ENCODE measurements at regions not wholly inside any gene's neighbourhood (a gene's known extent, or its start where the extent isn't known, plus 50 kb on each side); places are given as distances from the start of the nearest gene placed in this dataset.
"Not testable (repeated sequence)": the region's sequence is repeated elsewhere in the genome, so short reads cannot be mapped to it uniquely, and the experiment has no call there.

DNA sequence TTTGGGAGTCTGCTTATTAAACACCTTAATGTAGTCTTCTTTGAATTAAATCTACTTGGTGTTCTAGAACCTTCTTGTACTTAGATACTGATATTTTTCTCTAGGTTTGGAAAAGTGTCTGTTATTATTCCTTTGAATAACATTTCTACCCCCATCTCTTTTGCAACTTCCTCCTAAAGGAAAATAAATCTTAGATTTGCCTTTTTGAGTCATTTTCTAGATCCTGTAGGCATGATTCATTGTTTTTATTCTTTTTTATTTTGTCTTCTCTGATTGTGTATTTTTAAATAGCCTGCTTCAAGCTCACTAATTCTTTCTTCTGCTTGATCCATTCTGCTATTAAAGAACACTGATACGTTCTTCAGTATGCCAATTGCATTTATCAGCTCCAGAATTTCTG, 155.9 kb upstream of the NEGR1 start:
- Mint-ChIP-seq H3K4me1 (ENCODE audit: low read depth) (no peaks in the 10 kb centered on the region), H3K27me3 (no peaks in the 10 kb centered on the region), H3K27ac (no peak overlapping the region), H3K4me3 (no peak overlapping the region), H3K36me3 (ENCODE audit: low read depth) (no peaks in the 10 kb centered on the region), H3K9me3 (peaks cover 4% of the 10 kb centered on the region)

DNA sequence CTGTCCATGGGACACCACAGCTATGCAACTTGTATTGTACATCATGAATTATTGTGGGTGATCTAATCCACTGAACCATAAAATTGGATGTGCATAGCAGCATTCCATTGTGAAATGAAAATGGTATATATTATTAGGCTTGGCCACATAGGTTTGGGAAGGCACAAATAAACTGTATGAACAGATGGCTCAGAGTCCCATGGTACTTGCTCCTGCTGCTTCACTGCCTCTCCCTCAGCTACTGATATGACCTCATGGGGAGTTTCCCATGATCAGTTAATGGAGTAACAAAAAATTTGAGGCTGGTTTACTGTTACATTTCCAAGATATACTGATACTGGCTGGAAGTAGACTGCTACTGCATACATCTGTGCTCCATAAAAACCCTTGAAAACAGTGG, 152.7 kb upstream of the NEGR1 start:
- H3K27me3 Mint-ChIP-seq = no peaks in the 10 kb centered on the region
- H3K4me3 Mint-ChIP-seq = no peak overlapping the region
- H3K9me3 Mint-ChIP-seq = peaks cover 4% of the 10 kb centered on the region
- H3K4me1 Mint-ChIP-seq (ENCODE audit: low read depth) = no peaks in the 10 kb centered on the region
- H3K27ac Mint-ChIP-seq = no peak overlapping the region
- no peaks in the 10 kb centered on the region for H3K36me3 Mint-ChIP-seq (ENCODE audit: low read depth)

DNA sequence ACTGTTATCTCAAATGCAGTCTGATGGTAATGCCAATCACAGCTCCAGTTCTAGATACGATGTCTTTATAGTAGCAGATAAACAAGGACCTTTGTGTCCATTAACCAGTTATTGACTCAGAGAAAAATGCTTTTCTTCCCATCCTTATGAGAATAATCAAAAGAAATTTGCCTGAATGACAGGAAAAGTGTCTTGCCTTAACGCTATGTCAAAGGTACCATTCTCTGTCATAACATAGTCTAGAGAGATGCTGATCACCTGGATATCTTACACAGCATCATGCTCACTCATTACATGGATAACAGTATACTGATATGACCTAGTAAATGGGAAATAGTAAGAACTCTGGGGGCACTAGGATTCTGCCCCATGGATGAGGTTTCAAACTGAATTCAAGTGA, 151.7 kb upstream of the NEGR1 start:
- no peak overlapping the region for H3K27ac Mint-ChIP-seq

DNA sequence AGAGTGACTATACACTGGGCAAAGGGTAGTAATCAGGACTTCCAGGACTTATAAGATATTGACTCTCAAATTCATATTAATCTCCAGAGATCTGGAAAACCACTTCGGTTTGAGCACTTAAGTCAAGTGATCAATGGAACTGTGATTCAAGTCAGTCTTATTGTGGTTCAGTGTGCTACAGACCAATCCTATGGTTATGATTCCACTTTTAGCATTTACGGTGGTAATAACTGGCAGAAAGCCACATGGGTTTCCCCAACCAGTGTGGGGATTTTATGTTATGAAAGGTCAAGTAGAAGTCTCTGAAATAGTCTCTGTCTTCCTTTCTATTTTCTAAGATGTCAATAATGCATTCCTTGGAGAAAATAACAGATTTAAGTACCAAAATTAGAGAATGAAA, 151.3 kb upstream of the NEGR1 start:
- H3K4me3 Mint-ChIP-seq = no peak overlapping the region
- H3K36me3 Mint-ChIP-seq (ENCODE audit: low read depth) = no peaks in the 10 kb centered on the region
- H3K4me1 Mint-ChIP-seq (ENCODE audit: low read depth) = no peaks in the 10 kb centered on the region
- H3K27me3 Mint-ChIP-seq = no peaks in the 10 kb centered on the region
- no peak overlapping the region for H3K27ac Mint-ChIP-seq
- peaks cover 7% of the 10 kb centered on the region for H3K9me3 Mint-ChIP-seq

More for the DNA sequence above, 151.7 kb upstream of the NEGR1 start:
- H3K36me3 Mint-ChIP-seq (ENCODE audit: low read depth) = no peaks in the 10 kb centered on the region
- H3K27me3 Mint-ChIP-seq = no peaks in the 10 kb centered on the region
- H3K4me1 Mint-ChIP-seq (ENCODE audit: low read depth) = no peaks in the 10 kb centered on the region
- no peak overlapping the region for H3K4me3 Mint-ChIP-seq
- H3K9me3 Mint-ChIP-seq = peaks cover 5% of the 10 kb centered on the region

DNA sequence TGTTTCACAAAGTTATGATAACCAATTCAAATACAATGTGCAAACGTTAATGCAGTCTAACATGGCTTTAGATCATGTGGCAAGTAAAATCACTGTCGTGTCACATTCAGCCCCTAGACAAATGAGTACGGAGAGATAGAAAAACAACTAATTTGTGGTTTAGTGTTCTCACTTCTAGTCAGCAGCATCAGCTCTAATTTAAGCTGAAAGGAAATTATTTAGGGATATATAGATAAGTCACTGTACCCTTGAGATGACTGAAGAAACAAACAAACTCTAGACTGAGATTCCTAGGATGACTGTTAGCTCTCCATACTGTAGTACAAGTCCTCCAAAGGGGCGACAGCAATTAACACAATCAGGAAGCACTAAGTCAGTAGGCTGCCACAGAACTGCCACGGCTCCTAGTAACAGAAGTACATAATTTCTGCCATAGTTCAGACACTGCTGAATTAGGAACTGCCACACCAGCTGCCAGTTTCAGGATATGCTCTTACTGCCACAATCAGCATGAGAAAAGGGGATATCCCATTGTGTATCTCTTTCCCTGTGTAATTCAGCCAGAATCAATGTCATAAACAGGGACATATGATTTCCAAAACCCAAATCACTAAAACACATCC, 150.4 kb upstream of the NEGR1 start:
- Mint-ChIP-seq H3K9me3 (peaks cover 12% of the 10 kb centered on the region), H3K27me3 (no peaks in the 10 kb centered on the region), H3K27ac (no peak overlapping the region), H3K4me1 (ENCODE audit: low read depth) (no peaks in the 10 kb centered on the region), H3K4me3 (no peak overlapping the region), H3K36me3 (ENCODE audit: low read depth) (no peaks in the 10 kb centered on the region)

DNA sequence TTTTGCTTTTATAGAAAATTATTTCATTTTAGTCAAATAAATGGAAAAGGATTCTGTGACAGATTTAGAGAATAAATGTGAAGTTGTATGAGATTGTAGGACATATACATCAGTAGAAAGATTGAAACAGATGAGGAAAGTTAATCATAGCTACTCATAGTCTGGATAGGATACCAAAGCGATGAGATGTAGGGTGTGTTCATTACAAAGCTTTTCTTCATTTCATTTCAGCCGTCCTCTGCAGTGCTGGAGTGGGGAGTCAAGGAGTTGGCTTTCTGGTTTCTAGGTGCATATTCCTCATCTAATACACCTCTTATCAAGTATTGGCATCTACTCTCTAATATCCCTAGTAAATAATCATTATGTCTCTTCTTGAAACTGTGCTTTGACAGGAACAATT, 149.5 kb upstream of the NEGR1 start:
- Mint-ChIP-seq H3K27me3 (no peaks in the 10 kb centered on the region), H3K27ac (no peak overlapping the region), H3K9me3 (peaks cover 15% of the 10 kb centered on the region), H3K4me3 (no peak overlapping the region), H3K36me3 (ENCODE audit: low read depth) (no peaks in the 10 kb centered on the region), H3K4me1 (ENCODE audit: low read depth) (no peaks in the 10 kb centered on the region)

DNA sequence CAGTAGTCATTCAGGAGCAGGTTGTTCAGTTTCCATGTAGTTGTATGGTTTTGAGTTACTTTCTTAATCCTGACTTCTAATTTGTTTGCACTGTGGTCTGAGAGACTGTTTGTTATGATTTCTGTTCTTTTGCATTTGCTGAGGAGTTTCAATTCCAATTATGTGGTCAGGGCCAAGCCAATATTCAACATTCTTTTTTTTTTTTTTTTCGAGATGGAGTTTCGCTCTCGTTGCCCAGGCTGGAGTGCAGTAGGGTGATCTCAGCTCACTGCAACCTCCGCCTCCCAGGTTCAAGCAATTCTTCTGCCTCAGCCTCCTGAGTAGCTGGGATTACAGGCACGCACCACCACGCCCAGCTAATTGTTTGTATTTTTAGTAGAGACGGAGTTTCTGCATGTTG, 145.9 kb upstream of the NEGR1 start:
- H3K4me3 Mint-ChIP-seq; H3K27ac Mint-ChIP-seq; H3K27me3 Mint-ChIP-seq; H3K4me1 Mint-ChIP-seq (ENCODE audit: low read depth); H3K36me3 Mint-ChIP-seq (ENCODE audit: low read depth): not testable (repeated sequence)
- peaks cover 15% of the 10 kb centered on the region for H3K9me3 Mint-ChIP-seq

DNA sequence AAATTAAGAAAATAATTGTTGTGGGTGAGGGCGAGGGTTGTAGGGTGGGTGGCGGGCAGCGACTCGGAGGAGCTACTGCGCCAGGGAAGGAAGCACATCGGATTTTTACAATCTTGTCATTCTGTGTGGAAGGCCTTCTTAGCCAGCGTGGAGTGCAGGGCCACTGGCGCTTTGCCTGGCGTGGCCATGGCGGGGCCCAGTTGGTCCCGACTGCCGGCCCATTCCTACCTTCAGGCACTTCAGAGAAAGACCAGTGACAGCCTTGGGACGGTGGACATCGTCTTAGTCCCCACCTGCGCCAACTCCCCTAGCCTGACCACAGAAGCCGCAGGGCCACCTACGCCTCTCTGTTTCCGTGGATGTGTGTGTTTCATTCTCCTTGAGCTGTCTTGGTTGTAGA, 136.9 kb upstream of the NEGR1 start:
- Mint-ChIP-seq H3K9me3 (no peaks in the 10 kb centered on the region), H3K27me3 (no peaks in the 10 kb centered on the region), H3K4me1 (ENCODE audit: low read depth) (no peaks in the 10 kb centered on the region), H3K4me3 (no peak overlapping the region), H3K27ac (no peak overlapping the region), H3K36me3 (ENCODE audit: low read depth) (no peaks in the 10 kb centered on the region)

DNA sequence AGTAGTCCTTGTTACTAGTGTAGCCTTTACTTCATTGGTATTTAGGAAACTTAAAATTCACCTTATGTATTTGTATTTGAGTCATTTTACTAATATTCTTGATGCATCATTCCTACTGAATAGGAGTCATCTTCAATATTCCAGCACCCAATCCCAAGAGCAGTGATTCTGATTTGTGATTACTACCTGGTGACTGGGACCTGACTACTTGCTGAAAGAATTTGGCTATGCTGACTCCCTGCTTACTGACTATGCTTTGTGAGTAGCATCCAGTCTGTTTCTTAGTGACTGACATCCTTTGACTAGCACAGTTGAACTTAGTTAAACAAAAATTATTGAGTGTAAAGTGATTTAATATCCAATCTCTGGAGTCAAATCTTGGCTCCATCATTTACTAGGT, 129.9 kb upstream of the NEGR1 start:
- Mint-ChIP-seq H3K36me3 (ENCODE audit: low read depth) (no peaks in the 10 kb centered on the region), H3K27me3 (no peaks in the 10 kb centered on the region), H3K27ac (no peak overlapping the region), H3K9me3 (no peaks in the 10 kb centered on the region), H3K4me3 (no peak overlapping the region), H3K4me1 (ENCODE audit: low read depth) (no peaks in the 10 kb centered on the region)

DNA sequence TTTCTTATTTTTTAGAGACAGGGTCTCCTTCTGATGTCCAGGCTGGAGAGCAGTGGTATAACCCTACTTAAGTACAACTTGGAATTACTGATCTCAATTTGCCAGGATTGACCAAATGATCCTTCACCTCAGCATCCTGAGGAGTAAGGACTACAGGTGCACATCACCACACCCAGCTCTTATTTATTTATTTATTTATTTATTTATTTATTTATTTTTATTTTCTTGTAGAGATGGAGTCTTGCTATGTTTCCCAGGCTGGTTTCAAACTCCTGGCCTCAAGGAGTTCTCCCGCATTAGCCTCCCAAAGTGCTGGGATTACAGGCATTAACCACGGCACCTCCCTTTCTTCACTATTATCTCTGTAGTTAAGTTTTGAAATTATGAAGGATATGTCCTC, 117.5 kb upstream of the NEGR1 start:
- Mint-ChIP-seq H3K27ac (no peak overlapping the region), H3K36me3 (ENCODE audit: low read depth) (no peaks in the 10 kb centered on the region), H3K9me3 (no peaks in the 10 kb centered on the region), H3K27me3 (no peaks in the 10 kb centered on the region), H3K4me1 (ENCODE audit: low read depth) (no peaks in the 10 kb centered on the region), H3K4me3 (no peak overlapping the region)

DNA sequence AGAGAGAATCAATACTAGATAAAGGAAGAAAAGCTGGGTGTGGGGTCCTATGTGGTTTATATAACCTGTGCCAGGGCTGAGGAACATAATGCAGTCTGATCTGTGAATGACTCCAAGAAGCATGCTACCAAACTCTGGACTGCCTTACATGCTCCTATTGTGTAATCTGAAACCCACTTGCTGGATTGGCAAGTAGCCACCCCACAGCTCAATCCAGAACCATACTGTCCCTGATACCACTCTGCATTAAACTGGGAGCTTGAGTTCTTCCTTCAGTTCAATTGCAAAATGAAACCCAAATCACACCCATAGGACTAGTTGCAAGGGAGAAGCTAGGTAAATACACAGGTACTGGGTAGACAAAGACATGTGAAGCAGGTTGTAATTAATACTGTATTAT, 115.4 kb upstream of the NEGR1 start:
- Mint-ChIP-seq H3K4me1 (ENCODE audit: low read depth) (no peaks in the 10 kb centered on the region), H3K4me3 (no peak overlapping the region)

DNA sequence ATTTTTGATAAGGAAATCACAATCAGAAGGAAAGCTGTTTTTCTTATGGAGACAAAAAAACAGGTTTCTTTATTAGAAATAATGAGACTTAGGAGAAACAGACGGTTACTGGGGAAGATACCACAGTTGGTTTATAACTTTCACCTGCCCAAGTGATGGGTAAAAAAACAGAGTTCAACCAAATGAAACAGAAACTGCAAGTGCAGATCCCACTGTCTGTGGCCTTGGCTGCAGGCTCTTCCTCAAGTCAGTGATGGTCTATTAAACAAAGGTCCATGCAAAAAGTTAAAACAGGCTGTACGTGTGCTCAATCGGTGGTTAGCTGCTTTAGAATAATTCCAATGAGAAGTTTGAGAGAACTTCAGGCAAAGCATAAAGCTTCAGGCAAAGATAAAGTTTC, 112.1 kb upstream of the NEGR1 start:
- H3K27ac Mint-ChIP-seq = no peak overlapping the region
- no peak overlapping the region for H3K4me3 Mint-ChIP-seq
- H3K9me3 Mint-ChIP-seq = no peaks in the 10 kb centered on the region
- H3K4me1 Mint-ChIP-seq (ENCODE audit: low read depth) = no peaks in the 10 kb centered on the region
- no peaks in the 10 kb centered on the region for H3K36me3 Mint-ChIP-seq (ENCODE audit: low read depth)
- H3K27me3 Mint-ChIP-seq = no peaks in the 10 kb centered on the region

More for the DNA sequence above, 115.4 kb upstream of the NEGR1 start:
- H3K9me3 Mint-ChIP-seq = no peaks in the 10 kb centered on the region
- H3K27me3 Mint-ChIP-seq = no peaks in the 10 kb centered on the region
- H3K27ac Mint-ChIP-seq = no peak overlapping the region
- H3K36me3 Mint-ChIP-seq (ENCODE audit: low read depth) = no peaks in the 10 kb centered on the region

DNA sequence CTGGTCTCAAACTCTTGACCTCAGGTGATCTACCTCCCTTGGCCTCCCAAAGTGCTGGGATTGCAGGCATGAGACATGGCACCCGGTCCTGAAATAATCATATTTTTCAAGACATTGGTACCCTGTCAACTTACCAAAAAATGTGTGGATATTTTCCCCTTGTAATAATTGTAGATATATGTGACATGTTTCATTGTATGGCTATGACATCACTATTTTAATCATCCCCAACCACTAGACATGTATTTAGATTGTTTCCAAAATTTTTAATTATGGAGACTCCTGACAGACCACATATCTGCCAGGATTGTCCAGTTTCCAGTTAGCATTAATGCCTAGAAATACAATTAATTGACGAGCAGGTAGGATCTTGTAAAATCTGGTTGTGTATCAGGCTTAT, 96.7 kb upstream of the NEGR1 start:
- H3K9me3 Mint-ChIP-seq = peaks cover 5% of the 10 kb centered on the region
- H3K27ac Mint-ChIP-seq = no peak overlapping the region
- H3K27me3 Mint-ChIP-seq = no peaks in the 10 kb centered on the region
- no peaks in the 10 kb centered on the region for H3K36me3 Mint-ChIP-seq (ENCODE audit: low read depth)
- no peaks in the 10 kb centered on the region for H3K4me1 Mint-ChIP-seq (ENCODE audit: low read depth)
- no peak overlapping the region for H3K4me3 Mint-ChIP-seq

DNA sequence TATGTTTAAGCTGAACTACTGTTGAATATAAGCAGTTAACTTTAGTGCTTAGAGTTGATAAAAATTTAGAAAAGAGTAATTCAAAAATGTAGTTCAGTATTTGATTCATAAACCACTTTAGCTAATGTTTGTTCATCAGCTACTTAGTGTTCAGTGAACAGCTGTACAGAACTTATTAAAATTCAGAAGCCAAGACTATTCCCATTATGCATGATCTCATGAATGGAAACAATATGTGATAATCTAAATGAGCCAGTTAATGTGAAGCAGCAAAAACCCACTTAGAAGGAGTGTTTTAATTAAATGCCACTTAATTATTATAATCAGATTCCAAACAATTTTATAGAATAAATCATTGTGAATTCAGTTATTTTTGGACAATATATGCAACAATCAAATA, 92.9 kb upstream of the NEGR1 start:
- Mint-ChIP-seq H3K27me3 (no peaks in the 10 kb centered on the region), H3K27ac (no peak overlapping the region), H3K36me3 (ENCODE audit: low read depth) (no peaks in the 10 kb centered on the region), H3K4me1 (ENCODE audit: low read depth) (no peaks in the 10 kb centered on the region), H3K4me3 (no peak overlapping the region), H3K9me3 (peaks cover 4% of the 10 kb centered on the region)

DNA sequence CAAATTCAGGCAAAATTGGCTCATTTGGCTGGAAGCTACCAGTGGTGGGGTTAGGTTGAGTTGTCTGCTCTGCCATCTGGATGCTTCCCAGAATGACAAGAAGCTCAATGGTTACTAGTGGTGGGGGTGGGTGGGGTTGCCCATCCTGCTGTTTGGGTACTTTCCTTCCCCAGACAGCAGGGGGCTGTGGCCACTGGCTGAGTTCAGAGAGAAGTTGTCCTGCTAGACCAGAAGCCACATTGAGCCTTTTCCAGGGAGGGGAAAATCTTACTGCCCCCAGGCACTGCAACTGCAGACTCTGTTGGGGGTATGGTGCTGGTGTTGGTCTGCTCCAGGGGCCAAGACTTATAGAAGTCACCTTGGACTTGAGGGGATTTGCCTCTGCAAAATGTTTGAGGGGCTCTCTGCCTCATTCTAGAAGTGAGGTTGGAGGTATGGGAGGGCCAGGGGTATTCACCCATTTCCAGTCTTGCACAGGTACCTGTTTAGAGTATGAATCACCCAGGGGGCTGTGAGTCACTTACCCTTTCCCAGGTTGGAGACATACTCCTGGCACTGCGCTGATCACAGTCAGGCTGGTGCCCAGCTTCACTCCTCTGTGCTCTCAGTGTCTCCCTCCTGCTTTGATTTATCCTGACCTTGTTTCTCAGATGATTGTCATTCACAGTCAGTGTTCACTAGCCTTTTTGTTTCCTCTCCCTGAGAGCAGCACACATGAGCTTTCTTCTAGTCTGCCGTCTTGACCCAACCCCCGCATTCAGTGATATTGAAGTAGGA, 89.1 kb upstream of the NEGR1 start:
- no peak overlapping the region for H3K27ac Mint-ChIP-seq
- peaks cover 5% of the 10 kb centered on the region for H3K9me3 Mint-ChIP-seq
- peaks cover 6% of the 10 kb centered on the region for H3K4me1 Mint-ChIP-seq (ENCODE audit: low read depth)
- H3K36me3 Mint-ChIP-seq (ENCODE audit: low read depth) = no peaks in the 10 kb centered on the region
- no peaks in the 10 kb centered on the region for H3K27me3 Mint-ChIP-seq
- no peak overlapping the region for H3K4me3 Mint-ChIP-seq

DNA sequence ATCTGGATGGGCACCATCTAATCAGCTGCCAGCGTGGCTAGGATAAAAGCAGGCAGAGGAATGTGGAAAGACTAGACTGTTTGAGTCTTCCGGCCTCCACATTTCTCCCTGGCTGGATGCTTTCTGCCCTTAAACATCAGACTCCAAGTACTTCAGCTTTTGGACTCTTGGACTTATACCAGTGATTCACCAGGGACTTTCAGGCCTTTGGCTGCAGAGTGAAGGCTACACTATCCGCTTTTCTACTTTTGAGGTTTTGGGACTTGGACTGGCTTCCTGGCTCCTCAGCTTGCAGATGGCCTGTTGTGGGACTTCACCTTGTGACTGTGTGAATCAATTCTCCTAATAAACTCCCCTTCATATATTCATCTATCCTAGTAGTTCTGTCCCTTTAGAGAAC, 88.5 kb upstream of the NEGR1 start:
- not testable (repeated sequence) for H3K36me3 Mint-ChIP-seq (ENCODE audit: low read depth); H3K9me3 Mint-ChIP-seq; H3K4me1 Mint-ChIP-seq (ENCODE audit: low read depth); H3K27ac Mint-ChIP-seq; H3K4me3 Mint-ChIP-seq; H3K27me3 Mint-ChIP-seq

Measured in stimulated activated naive CD8-positive, alpha-beta T cell treated with anti-CD3 and anti-CD28 coated beads, Interleukin-15, Interleukin-2, amounts not matched to agents 100 ng/mL and 50 ng/mL, for 24 hours (primary cell).